ENCODE measurements at regions not wholly inside any gene's neighbourhood (a gene's known extent, or its start where the extent isn't known, plus 50 kb on each side); places are given as distances from the start of the nearest gene placed in this dataset.

GRCh38 chr4:54497947-54498346, 159.8 kb upstream of the KIT start:
- no peak overlapping the region for H3K27ac ChIP-seq
- no peaks in the 10 kb centered on the region for H3K36me3 ChIP-seq (replicated peaks)
- no peak overlapping the region for H3K4me3 ChIP-seq (ENCODE audit: low read depth, low read length)
- H3K27me3 ChIP-seq (replicated peaks): no peaks in the 10 kb centered on the region
- no peak for DNase-seq
- in situ Hi-C loops (cut with HindIII; ENCODE audit: low pct_ligation_motif_present, low sequenced_read_pairs): no loop called here
- TF ChIP-seq, protein P1, sequence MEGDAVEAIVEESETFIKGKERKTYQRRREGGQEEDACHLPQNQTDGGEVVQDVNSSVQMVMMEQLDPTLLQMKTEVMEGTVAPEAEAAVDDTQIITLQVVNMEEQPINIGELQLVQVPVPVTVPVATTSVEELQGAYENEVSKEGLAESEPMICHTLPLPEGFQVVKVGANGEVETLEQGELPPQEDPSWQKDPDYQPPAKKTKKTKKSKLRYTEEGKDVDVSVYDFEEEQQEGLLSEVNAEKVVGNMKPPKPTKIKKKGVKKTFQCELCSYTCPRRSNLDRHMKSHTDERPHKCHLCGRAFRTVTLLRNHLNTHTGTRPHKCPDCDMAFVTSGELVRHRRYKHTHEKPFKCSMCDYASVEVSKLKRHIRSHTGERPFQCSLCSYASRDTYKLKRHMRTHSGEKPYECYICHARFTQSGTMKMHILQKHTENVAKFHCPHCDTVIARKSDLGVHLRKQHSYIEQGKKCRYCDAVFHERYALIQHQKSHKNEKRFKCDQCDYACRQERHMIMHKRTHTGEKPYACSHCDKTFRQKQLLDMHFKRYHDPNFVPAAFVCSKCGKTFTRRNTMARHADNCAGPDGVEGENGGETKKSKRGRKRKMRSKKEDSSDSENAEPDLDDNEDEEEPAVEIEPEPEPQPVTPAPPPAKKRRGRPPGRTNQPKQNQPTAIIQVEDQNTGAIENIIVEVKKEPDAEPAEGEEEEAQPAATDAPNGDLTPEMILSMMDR (IDR thresholded peaks at IDR 0.05; ENCODE audit: low read depth, low read length, missing control alignments): no peak

DNA sequence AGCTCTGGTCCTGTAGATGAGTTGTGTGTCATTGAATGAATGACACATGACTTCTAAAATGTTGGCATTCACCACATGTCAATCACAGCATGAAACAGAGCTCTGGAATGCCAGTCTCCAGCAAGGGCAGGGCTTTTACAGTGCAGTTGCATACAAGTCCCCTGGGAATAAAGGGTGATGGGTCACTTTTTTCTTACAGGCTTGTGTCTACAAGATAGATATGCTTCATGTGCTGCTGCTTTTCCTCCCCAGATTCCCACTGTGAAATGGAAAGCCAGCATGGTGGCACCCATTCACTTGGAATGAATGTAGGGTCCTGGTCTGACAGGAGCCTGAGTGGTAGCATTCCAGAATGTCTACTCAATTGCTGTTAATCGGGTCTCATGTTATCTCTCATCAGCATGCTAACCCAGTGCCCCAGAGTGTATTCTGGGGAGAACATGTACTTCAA, 159.1 kb upstream of the KIT start:
- peak; percentile 89 for DNase-seq
- H3K27ac ChIP-seq: peak overlapping the region; percentile 61
- in situ Hi-C loops (cut with HindIII; ENCODE audit: low pct_ligation_motif_present, low sequenced_read_pairs): no loop called here
- no peaks in the 10 kb centered on the region for H3K36me3 ChIP-seq (replicated peaks)
- TF ChIP-seq, protein P1 (IDR thresholded peaks at IDR 0.05; ENCODE audit: low read depth, low read length, missing control alignments): no peak
- H3K4me3 ChIP-seq (ENCODE audit: low read depth, low read length): no peak overlapping the region
- H3K27me3 ChIP-seq (replicated peaks): no peaks in the 10 kb centered on the region

DNA sequence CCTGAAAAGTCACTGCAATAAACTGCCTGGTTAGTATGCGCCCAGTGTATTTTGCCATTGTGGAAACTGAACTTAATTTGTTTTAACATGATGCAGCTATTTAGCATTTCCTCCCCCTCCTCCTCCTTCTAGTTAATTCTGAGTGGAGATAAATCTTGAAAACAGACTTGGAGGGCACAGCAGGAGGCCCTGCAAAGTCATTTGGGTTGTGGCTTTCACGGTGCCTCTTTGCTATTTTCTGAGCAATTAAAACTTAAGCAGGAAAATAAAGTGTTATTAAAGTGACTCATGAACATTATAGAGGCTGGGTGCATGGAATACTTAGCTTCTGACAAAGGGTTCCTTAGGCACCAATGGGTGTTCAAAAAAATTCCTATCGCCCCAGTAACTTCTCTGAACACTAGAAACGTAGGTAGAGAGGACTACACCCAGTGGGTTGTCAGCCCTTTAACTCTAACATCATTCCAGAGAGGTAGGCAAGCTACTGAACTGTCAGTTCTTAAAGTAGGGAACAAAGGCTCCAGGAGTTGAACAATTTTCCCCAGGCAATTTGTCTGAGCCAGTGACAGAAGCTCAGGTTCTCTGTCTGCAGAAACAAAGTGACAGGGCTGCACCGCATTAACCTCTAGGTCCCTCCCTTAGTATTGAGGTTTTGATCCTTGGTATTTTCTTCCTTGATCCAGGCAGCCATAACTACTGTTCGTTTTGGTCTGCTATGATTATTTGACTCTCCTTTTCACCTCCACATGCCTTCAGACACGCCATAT, 158.3 kb upstream of the KIT start:
- TF ChIP-seq, protein P1 (IDR thresholded peaks at IDR 0.05; ENCODE audit: low read depth, low read length, missing control alignments): no peak
- DNase-seq: peak; percentile 48
- H3K27ac ChIP-seq: peak overlapping the region; percentile 61
- H3K36me3 ChIP-seq (replicated peaks): no peaks in the 10 kb centered on the region
- H3K4me3 ChIP-seq (ENCODE audit: low read depth, low read length): no peak overlapping the region
- no peaks in the 10 kb centered on the region for H3K27me3 ChIP-seq (replicated peaks)
- in situ Hi-C loops (cut with HindIII; ENCODE audit: low pct_ligation_motif_present, low sequenced_read_pairs): no loop called here

DNA sequence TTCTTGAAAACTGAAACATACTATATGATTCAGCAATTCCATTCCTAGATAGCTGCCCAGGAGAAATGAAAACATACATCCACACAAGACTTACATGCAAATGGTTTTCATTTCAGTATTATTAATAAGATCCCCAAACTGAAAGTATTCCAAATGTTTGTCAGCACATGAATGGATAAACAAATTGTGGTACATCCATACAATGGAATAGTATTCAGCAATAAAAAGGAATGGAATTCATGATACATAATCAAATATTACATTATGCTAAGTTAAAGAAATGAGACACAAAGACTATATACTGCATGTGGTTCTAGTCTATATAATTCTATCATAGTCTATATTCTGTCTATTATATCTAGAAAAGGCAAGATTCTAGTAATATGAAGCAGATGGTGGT, 152.4 kb upstream of the KIT start:
- Histone ChIP-seq H3K27me3 (replicated peaks) (no peaks in the 10 kb centered on the region), H3K4me3 (ENCODE audit: low read depth, low read length) (no peak overlapping the region), H3K36me3 (replicated peaks) (no peaks in the 10 kb centered on the region), H3K27ac (no peak overlapping the region)
- TF ChIP-seq, protein P1 (IDR thresholded peaks at IDR 0.05; ENCODE audit: low read depth, low read length, missing control alignments): no peak
- DNase-seq: no peak
- in situ Hi-C loops (cut with HindIII; ENCODE audit: low pct_ligation_motif_present, low sequenced_read_pairs): no loop called here

- TF ChIP-seq, protein P1 (IDR thresholded peaks at IDR 0.05; ENCODE audit: low read depth, low read length, missing control alignments): no peak
- Histone ChIP-seq H3K27me3 (replicated peaks) (no peaks in the 10 kb centered on the region), H3K4me3 (ENCODE audit: low read depth, low read length) (no peak overlapping the region), H3K36me3 (replicated peaks) (no peaks in the 10 kb centered on the region), H3K27ac (no peak overlapping the region)
- in situ Hi-C loops (cut with HindIII; ENCODE audit: low pct_ligation_motif_present, low sequenced_read_pairs): no loop called here
- no peak for DNase-seq
Observed at GRCh38 chr4:54505996-54506395, 151.8 kb upstream of the KIT start.

GRCh38 chr4:54509057-54509456, 148.7 kb upstream of the KIT start:
- DNase-seq: no peak
- in situ Hi-C loops (cut with HindIII; ENCODE audit: low pct_ligation_motif_present, low sequenced_read_pairs): no loop called here
- H3K27me3 ChIP-seq (replicated peaks): no peaks in the 10 kb centered on the region
- no peak overlapping the region for H3K4me3 ChIP-seq (ENCODE audit: low read depth, low read length)
- no peak overlapping the region for H3K27ac ChIP-seq
- TF ChIP-seq, protein P1 (IDR thresholded peaks at IDR 0.05; ENCODE audit: low read depth, low read length, missing control alignments): no peak
- no peaks in the 10 kb centered on the region for H3K36me3 ChIP-seq (replicated peaks)
